Parathyroid adenoma (tissue), 2 donors: ENCODE measurements at regions not wholly inside any gene's neighbourhood (a gene's known extent, or its start where the extent isn't known, plus 50 kb on each side); places are given as distances from the start of the nearest gene placed in this dataset.

ENCODE experiments used
- H2AFZ ChIP-seq: fragments of 300-600 bp; sonication (generic); one replicate; pipeline ENCODE4 v1.7.0; 2017; ENCODE audit warnings: antibody characterized with exemption, mild to moderate bottlenecking
- H3K27ac ChIP-seq: fragments of 300-600 bp; sonication (generic); one replicate; pipeline ENCODE4 v1.7.0; 2017
- H3K27me3 ChIP-seq: fragments of 300-600 bp; sonication (generic); one replicate; pipeline ENCODE4 v1.7.0; 2017; ENCODE audit warnings: low read length; ENCODE audit not compliant: control insufficient read depth, insufficient read depth
- H3K36me3 ChIP-seq: fragments of 300-600 bp; sonication (generic); one replicate; pipeline ENCODE4 v1.7.0; 2017; ENCODE audit warnings: low read length; ENCODE audit not compliant: control insufficient read depth, insufficient read depth
- H3K4me1 ChIP-seq: fragments of 300-600 bp; sonication (generic); one replicate; pipeline ENCODE4 v1.7.0; 2017; ENCODE audit warnings: control low read depth
- H3K4me2 ChIP-seq: fragments of 300-600 bp; sonication (generic); one replicate; pipeline ENCODE4 v1.7.0; 2017; ENCODE audit warnings: low read length
- H3K4me3 ChIP-seq: fragments of 300-600 bp; sonication (generic); one replicate; pipeline ENCODE4 v1.7.0; 2017; ENCODE audit warnings: low read depth, low read length
- H3K79me2 ChIP-seq: fragments of 300-600 bp; sonication (generic); one replicate; pipeline ENCODE4 v1.7.0; 2017; ENCODE audit warnings: control low read depth
- H3K9ac ChIP-seq: fragments of 300-600 bp; sonication (generic); one replicate; pipeline ENCODE4 v1.7.0; 2017; ENCODE audit warnings: mild to moderate bottlenecking
- H3K9me3 ChIP-seq: fragments of 300-600 bp; sonication (generic); one replicate; pipeline ENCODE4 v1.7.0; 2017; ENCODE audit warnings: low read length; ENCODE audit not compliant: control insufficient read depth
- CTCF ChIP-seq: fragments of 300-600 bp; sonication (generic); IDR thresholded peaks from one replicate; pipeline ENCODE4 v1.7.0; 2017; ENCODE audit warnings: antibody characterized with exemption, mild to moderate bottlenecking
- donor health status: primary hyperparathyroidism.

GRCh38 chr4:62196338-62196737 lies 996.2 kb downstream of the ADGRL3 start:
- no peak for TF ChIP-seq CTCF
- H3K4me2 ChIP-seq = no peak overlapping the region

GRCh38 chr4:62194342-62194741 lies 994.2 kb downstream of the ADGRL3 start:
- Histone ChIP-seq H3K27me3 (no peaks in the 10 kb centered on the region), H3K9me3 (no peaks in the 10 kb centered on the region), H3K4me1 (no peaks in the 10 kb centered on the region), H2AFZ (no peak overlapping the region), H3K9ac (no peak overlapping the region), H3K36me3 (no peaks in the 10 kb centered on the region), H3K27ac (no peak overlapping the region), H3K4me2 (no peak overlapping the region), H3K79me2 (no peaks in the 10 kb centered on the region), H3K4me3 (no peak overlapping the region)
- no peak for TF ChIP-seq CTCF

More at GRCh38 chr4:62196338-62196737, 996.2 kb downstream of the ADGRL3 start:
- H3K4me3 ChIP-seq = no peak overlapping the region
- H3K9ac ChIP-seq = no peak overlapping the region
- no peaks in the 10 kb centered on the region for H3K27me3 ChIP-seq
- H3K79me2 ChIP-seq = no peaks in the 10 kb centered on the region
- no peaks in the 10 kb centered on the region for H3K4me1 ChIP-seq
- no peak overlapping the region for H2AFZ ChIP-seq
- H3K9me3 ChIP-seq = no peaks in the 10 kb centered on the region
- H3K27ac ChIP-seq = no peak overlapping the region
- H3K36me3 ChIP-seq = no peaks in the 10 kb centered on the region

DNA sequence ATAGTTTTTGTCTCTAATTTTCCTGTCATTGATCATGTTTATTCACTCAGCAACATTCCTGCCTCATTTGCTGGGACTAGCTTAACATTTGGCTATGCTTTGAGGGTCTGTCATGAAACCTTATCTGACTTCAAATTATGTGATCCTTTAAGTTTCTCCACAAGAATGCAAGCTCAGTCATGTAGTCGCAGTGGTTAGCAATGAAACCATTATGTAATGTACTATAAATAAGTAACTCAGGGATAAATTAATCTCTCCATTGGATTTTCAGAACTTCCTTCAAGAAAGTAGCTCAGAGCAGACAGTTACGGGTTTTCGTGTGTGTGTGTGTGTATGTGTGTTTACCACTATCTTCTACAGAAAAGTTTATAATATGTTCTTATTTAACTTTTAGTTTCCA lies 993.6 kb downstream of the ADGRL3 start:
- H3K9ac ChIP-seq = no peak overlapping the region
- no peaks in the 10 kb centered on the region for H3K36me3 ChIP-seq
- H3K27me3 ChIP-seq = no peaks in the 10 kb centered on the region
- TF ChIP-seq CTCF = no peak
- no peaks in the 10 kb centered on the region for H3K9me3 ChIP-seq
- no peak overlapping the region for H3K4me3 ChIP-seq
- no peak overlapping the region for H2AFZ ChIP-seq
- no peaks in the 10 kb centered on the region for H3K4me1 ChIP-seq
- H3K27ac ChIP-seq = no peak overlapping the region
- H3K79me2 ChIP-seq = no peaks in the 10 kb centered on the region
- no peak overlapping the region for H3K4me2 ChIP-seq

- Histone ChIP-seq H3K27ac (no peak overlapping the region), H3K4me3 (no peak overlapping the region), H3K4me2 (no peak overlapping the region), H3K9me3 (no peaks in the 10 kb centered on the region), H3K9ac (no peak overlapping the region), H3K36me3 (no peaks in the 10 kb centered on the region), H3K4me1 (no peaks in the 10 kb centered on the region), H3K27me3 (no peaks in the 10 kb centered on the region), H2AFZ (no peak overlapping the region), H3K79me2 (no peaks in the 10 kb centered on the region)
- no peak for TF ChIP-seq CTCF
Observed at GRCh38 chr4:62191451-62192240, 991.5 kb downstream of the ADGRL3 start.

DNA sequence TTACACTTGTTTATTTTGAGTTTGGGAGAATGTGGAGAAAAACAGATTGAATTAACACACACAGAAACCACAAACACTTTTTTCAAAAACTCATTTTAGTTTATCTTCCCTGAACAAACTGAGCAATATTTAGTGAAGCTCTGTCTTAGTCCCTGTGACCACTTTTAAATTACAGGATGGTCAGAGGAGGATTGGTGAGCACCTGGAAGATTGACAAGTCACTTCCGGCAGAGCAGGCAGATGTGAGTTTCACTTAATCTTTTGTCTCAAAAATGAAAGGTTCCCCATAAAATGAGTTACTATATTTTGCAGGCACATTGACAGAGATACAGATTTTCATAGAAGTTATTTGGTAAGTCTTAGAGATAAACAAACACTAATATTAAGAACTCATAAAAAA lies 970.1 kb downstream of the ADGRL3 start:
- Histone ChIP-seq H3K27me3 (no peaks in the 10 kb centered on the region), H3K4me3 (no peak overlapping the region), H3K9me3 (no peaks in the 10 kb centered on the region), H3K4me2 (no peak overlapping the region), H3K9ac (no peak overlapping the region), H3K27ac (no peak overlapping the region), H2AFZ (no peak overlapping the region), H3K79me2 (no peaks in the 10 kb centered on the region), H3K4me1 (no peaks in the 10 kb centered on the region), H3K36me3 (no peaks in the 10 kb centered on the region)
- TF ChIP-seq CTCF = no peak
